Suppressor macrophage (primary cell): ENCODE measurements at regions not wholly inside any gene's neighbourhood (a gene's known extent, or its start where the extent isn't known, plus 50 kb on each side); places are given as distances from the start of the nearest gene placed in this dataset.

Source experiments
- DNase-seq, 4 experiments: peaks; one replicate each; pipeline ENCODE4 v3.0.0-alpha.2; 2020 to 2022

DNA sequence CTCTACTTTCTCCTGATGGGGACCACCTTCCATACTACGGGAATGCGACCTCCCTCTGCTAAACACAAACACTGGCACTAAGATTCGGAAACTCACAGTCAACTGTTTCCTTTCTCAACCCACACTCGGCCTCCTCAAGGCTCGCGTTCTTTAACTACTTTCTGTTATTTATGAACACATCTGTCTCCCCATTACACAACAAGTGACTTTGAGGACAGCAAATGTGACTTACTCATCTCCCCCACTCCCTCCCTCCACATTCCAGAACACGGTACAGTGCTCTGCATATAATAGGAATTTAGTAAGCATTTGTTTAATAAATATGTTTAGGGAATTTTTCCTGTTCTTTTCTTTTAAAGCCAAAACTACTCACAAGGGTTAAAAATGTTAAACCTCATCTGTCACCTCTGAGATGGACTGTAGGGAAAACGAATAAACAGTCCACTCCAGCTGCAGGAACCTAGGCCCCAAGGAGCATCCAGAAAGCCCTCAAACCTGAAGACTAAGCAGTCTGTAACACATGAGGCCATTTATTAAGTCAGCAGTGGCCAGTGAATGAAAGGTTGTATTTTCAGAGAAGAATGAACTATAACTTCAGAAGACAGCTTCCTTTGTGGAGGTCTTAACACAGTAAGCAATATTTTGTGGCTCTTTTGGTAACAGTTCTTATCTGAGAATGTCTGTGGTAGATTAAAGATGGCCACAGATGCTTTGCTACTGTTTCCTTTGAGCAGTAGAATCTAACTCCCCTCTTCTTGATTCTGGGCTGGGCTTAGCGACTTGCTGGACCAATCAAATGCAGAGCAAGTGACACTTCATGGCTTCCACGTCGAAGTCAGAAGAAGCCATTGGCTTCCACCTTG, 209.6 kb upstream of the DTNBP1 start:
- peak; percentile 48 to 73 (median 67) for DNase-seq

- DNase-seq = no peak
Observed at GRCh38 chr6:15871276-15871675, 208.4 kb upstream of the DTNBP1 start.

- DNase-seq = peak; percentile 71 to 87 (median 78)
Observed at GRCh38 chr6:15870333-15871043, 207.7 kb upstream of the DTNBP1 start.

DNA sequence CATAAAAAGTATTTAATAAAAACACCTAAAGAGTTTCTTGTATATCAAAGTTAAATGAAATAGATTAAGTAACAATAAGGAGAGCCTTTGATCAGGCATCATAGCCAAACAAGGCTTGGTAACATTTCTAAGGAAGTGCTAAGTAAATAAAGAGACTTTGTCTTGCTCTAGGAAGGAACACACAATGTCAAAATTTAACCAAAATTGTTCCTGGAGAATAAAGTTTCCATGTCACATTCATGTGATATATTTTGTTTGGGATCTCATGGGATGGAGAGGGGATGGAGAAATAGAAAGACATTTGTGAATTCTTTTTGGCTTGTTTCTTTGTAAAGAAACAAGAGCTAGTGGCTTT, 201.9 kb upstream of the DTNBP1 start:
- DNase-seq = no peak

GRCh38 chr6:15864038-15864707, 201.3 kb upstream of the DTNBP1 start:
- DNase-seq = peak; percentile 25 to 58 (median 52)

DNA sequence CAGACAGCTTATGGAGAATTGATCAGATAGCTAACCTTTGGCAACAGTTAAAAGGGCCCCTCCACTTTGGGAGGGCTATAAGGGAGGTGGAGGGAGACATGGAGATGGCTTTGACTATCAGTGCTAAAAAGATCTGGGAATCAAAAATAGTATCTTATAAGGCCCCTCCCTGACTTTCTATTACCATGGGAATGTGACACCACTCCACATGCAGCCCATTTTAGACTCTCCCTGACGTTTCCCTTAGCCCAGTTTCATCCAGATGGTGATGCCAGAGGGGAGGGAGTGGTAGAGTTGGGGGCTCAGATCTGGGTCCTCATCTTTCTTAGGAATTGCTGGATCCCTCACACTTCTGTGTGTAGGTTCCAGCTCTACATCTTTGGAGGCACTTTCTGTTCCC, 200.0 kb upstream of the DTNBP1 start:
- DNase-seq = no peak

DNA sequence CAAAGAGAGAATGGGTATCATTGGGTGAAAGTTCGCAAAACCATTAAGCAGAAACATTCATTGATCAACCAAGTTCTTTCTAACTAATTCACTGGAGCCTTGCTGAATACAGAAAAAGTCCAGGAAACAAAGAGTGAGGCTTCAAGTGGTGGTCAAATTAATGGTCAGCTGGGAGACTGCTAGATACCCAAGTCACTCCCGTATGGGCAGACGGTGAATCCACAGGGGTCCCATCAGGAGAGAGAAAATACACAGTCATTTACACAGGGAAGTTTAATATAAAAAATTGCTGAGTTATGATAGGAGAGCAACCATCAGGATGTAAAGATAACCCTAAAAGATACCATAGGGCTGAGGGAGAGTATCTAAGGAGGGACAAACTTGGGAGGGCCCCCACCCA, 198.7 kb upstream of the DTNBP1 start:
- no peak for DNase-seq

DNA sequence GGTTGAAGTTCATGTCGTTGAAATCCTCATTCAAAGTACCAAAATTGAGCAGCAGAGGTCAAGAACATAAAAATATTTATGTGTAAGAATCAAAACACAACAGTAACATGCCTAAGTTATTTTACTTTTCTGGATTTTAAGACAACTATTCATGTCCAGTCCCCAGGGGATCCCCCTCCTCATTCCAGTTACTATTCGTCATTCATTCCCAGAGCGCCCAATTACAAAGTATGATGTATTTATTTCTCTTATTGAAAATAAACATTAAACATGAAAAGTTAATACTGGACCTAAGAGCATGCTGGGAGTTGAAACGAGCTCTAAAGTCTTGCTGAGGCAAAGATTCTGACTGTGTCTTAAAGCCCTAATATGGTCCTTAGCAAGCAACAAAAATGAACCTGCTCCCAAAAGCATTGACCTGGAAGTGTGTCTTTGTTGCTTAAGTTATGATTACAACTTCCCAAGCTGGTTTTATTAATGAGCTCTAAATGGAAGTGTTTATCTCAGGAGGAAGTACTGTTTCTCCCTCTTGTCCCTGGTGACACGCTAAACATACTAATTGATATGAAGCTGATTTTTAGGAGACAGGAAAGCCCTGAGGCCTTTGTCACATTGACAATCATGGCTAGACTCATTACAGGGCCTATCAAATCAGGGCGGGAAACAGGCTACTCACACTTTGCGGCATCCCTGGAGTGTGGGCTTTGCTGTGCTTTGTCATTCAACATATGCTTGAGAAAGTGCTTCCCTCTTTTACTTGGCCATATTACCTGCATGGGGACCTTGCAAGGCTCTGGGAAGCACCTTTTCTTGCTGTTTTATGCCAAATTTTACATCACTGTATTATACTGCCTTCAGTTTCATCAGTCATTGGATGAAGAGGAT, 192.2 kb upstream of the DTNBP1 start:
- DNase-seq = no peak

DNA sequence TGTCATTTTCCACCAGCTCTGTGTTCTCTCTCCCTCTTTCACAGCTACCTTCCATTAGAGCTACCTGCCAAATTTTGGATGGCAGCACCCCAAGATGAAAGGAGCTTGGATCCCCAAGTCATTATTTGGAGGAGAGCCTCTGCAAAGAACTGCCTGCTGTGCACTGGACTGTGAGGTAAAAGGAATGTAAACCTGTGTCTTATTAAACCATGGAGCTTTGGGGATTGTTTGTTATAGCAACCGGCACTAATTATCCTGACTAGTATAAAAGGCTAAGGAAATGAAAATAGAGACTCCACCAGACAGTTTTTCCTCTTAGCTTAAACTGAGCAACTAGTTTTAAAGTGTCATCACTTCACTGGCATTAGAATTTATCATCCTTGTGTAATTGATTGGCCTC, 191.6 kb upstream of the DTNBP1 start:
- no peak for DNase-seq

DNA sequence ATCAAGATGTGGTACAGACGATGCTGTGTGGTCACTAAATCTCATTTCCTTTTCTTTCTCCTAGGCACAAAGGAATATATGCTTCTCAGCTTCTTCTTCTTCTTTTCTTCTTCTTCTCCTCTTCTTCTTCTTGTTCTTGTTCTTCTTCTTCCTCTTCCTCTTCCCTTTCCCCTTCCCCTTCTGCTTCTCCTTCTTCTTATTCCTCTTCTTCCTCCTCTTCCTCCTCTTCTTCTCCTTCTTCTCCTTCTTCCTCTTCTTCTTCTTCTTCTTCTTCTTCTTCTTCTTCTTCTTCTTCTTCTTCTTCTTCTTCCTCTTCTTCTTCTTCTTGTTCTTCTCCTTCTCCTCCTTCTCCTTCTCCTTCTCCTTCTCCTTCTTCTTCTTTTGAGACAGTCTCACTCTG, 190.4 kb upstream of the DTNBP1 start:
- DNase-seq = no peak

GRCh38 chr6:15852289-15852688, 189.5 kb upstream of the DTNBP1 start:
- no peak for DNase-seq

GRCh38 chr6:15849395-15849794, 186.6 kb upstream of the DTNBP1 start:
- no peak for DNase-seq

DNA sequence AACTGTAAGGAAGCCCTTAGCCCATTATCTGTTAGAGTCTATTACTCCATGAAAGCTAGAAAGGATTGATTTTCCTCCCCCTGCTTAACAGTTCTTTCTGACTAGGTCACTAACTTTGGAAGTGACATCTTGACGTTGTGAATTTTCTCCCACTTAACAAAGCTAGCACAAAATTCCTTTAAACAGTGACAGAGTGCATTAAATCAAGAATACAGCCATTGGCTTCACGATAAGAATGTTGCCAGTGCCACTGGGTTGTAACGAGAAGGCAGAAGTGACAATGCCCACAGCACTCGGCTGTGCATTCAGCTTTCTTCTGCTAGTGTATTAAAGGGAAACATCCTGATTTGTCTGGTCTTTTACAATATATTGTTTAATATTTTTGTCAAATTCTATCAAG, 182.7 kb upstream of the DTNBP1 start:
- no peak for DNase-seq

GRCh38 chr6:15843764-15844163, 180.9 kb upstream of the DTNBP1 start:
- no peak for DNase-seq

DNA sequence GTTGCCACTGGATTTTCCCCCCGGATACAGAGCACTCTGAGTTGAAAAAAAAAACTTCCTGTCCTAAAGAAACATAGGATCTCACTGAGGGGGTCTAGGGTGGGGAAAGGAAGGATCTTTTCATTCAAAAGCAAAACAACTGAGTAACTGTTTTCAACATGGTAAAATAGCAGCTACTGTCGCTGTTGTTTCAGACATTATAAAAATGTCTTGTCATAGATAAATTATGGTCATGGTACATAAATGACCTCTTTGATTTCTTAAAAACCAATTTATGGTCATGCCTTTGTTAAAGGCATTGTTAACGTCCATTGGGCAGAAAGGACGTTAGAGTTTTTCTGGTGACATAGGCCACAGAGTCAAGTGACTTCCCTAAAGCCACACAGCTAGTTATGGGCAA, 180.4 kb upstream of the DTNBP1 start:
- DNase-seq = no peak

GRCh38 chr6:15842727-15843117, 179.9 kb upstream of the DTNBP1 start:
- DNase-seq = no peak

DNA sequence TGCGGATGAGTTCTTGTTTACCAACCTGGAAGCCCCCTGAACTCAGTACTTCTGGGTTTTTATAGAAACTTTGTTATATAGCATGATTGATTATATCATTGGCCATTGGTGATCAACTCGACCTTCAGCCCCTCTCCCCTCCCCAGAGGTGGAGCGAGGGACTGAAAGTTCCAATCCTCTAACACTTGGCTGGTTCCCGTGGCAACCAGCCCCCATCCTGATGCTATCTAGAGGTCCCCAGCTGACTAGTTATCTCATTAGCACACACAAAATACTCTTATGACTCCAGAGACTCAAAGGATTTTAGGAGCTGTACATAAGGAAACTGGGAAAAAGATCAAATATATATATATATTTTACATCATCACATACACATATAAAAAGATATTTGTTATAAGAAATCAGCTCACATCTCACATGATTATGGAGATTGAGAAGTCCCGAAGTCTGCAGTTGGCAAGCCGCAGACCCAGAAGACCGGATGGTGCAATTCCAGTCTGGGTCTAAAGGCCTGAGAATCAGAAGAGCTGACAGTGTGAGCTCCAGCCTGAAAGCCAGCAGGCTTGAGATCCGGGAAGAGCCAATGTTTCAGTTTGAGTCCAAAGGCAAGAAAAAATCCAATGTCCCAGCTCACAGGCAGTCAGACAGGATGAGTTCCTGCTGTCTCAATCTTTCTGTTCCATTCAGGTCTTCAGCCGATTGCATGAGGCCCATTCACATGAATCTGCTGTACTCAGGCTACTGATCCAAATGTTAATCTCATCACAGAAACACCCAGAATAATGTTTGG, 179.3 kb upstream of the DTNBP1 start:
- no peak for DNase-seq

GRCh38 chr6:15839969-15840541, 177.2 kb upstream of the DTNBP1 start:
- DNase-seq = no peak

GRCh38 chr6:15837205-15837604, 174.4 kb upstream of the DTNBP1 start:
- DNase-seq = no peak

GRCh38 chr6:15832841-15833240, 170.0 kb upstream of the DTNBP1 start:
- DNase-seq = no peak

DNA sequence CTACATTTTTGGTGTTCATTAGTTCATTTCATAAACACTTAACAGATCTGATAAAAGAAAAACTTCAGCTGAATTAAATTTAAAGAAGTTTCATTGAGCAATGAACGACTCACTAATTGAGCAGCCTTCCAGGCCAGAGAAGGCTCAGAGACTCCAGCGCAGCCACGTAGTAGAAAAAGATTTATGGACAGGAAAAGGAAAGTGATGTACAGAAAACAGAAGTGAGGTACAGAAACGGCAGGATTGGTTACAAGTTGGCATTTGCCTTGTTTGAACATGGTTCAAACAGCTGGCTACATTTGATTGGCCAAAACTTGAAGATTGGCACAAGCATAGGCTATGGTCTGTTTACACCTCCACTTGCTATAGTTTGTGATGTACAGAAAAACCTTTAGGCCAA, 166.3 kb upstream of the DTNBP1 start:
- no peak for DNase-seq
